ENCODE measurements at regions not wholly inside any gene's neighbourhood (a gene's known extent, or its start where the extent isn't known, plus 50 kb on each side); places are given as distances from the start of the nearest gene placed in this dataset.

DNA sequence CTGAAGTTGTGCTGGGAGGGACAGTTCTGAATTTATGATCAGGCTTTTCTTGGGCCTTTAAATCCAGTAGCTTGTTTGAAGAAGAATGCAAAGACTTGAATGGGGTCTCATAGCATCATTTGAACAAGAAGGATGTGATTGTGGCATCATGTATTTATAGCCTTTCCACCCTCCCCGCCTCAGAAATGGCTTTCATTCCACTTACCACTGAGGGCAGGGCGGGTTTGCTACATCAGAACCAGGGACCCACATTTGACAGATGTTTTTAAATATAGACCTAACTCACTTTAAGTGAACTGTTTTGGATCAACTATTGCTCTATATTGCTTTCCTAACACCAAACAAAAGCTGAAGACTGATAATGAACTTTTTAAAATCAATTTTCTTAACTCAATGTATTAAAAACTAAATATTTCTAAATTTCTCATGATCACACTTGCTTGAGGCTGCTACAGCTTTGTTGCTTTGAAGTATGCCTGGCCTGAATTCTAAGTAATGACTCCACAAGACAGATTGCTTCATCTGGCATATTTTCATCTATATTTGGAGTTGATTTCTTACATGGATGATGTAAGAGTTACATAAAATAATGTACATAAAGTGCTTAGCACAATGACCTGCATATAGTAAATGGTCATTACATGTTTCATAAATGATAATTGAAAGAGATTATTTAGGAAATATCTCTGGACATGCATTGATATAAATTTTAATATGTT is 1552.9 kb upstream of the SLC39A10 start:
- WGBS, result 91% methylated on average over 2 of the region's 2 CpGs
- no peak for DNase-seq (ENCODE audit: low read depth in 6 of 9, low spot score in 9 of 9)
- H3K9me3 ChIP-seq (ENCODE audit: control insufficient read depth in 2 of 2, insufficient read depth in 1 of 2, low read length in 1 of 2), result no peaks in the 10 kb centered on the region
- no peak overlapping the region for H3K4me3 ChIP-seq (ENCODE audit: low read length in 2 of 2)
- H3K4me1 ChIP-seq (ENCODE audit: control insufficient read depth in 2 of 2, insufficient read depth in 2 of 2, low read length in 2 of 2), result no peaks in the 10 kb centered on the region
- no peak overlapping the region for H3K27ac ChIP-seq (ENCODE audit: low read depth in 1 of 2, low read length in 1 of 2)
- H3K36me3 ChIP-seq (ENCODE audit: control insufficient read depth in 2 of 2, insufficient read depth in 2 of 2, low read length in 1 of 2), result no peaks in the 10 kb centered on the region
- H3K27me3 ChIP-seq (ENCODE audit: control insufficient read depth in 2 of 2, insufficient read depth in 1 of 2, low read length in 1 of 2), result no peaks in the 10 kb centered on the region

DNA sequence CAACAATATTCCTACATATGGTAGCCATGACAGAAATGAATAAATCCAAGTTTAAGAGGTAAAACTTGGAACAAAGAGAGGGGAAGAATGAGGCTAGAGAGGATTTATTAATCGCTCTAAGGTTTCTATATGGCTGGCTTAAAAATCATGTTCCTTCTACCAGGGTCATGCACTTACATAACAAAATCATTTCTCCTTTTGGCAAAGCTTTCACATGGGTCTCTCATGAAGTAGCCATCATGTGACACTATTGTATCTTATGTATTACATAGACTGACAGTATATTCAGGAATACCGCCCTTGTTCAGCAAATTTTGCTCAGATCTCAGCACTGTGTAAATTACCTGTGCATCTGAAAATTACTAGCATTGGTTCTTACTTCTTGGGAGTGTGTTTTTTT is 1554.5 kb upstream of the SLC39A10 start:
- Histone ChIP-seq H3K4me3 (ENCODE audit: low read length in 2 of 2) (no peak overlapping the region), H3K9me3 (ENCODE audit: control insufficient read depth in 2 of 2, insufficient read depth in 1 of 2, low read length in 1 of 2) (no peaks in the 10 kb centered on the region), H3K27me3 (ENCODE audit: control insufficient read depth in 2 of 2, insufficient read depth in 1 of 2, low read length in 1 of 2) (no peaks in the 10 kb centered on the region), H3K27ac (ENCODE audit: low read depth in 1 of 2, low read length in 1 of 2) (no peak overlapping the region), H3K36me3 (ENCODE audit: control insufficient read depth in 2 of 2, insufficient read depth in 2 of 2, low read length in 1 of 2) (no peaks in the 10 kb centered on the region), H3K4me1 (ENCODE audit: control insufficient read depth in 2 of 2, insufficient read depth in 2 of 2, low read length in 2 of 2) (no peaks in the 10 kb centered on the region)
- DNase-seq (ENCODE audit: low read depth in 6 of 9, low spot score in 9 of 9), result no peak
- 95% methylated on average over 2 of the region's 2 CpGs for WGBS

DNA sequence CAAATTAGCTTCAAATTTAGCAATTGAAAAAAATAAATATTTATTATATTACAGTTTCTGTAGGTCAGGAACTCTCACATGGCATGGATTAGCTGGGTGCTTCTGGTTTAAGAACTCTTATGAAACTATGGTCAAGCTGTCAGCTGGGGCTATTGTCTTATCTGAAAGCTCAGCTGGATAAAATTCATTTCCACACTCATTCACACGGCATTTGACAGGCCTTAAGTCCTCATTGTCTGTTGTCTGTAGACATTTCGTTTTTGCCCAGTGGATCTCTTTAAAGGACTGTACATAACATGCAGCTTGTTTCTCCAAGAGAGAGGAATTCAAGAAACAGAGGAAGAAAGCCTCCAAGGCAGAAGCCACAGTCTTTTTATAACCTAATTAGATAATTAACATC is 1556.8 kb upstream of the SLC39A10 start:
- no peak for DNase-seq (ENCODE audit: low read depth in 6 of 9, low spot score in 9 of 9)
- WGBS, result 94% methylated on average over 2 of the region's 2 CpGs
- Histone ChIP-seq H3K27ac (ENCODE audit: low read depth in 1 of 2, low read length in 1 of 2) (no peak overlapping the region), H3K36me3 (ENCODE audit: control insufficient read depth in 2 of 2, insufficient read depth in 2 of 2, low read length in 1 of 2) (no peaks in the 10 kb centered on the region), H3K27me3 (ENCODE audit: control insufficient read depth in 2 of 2, insufficient read depth in 1 of 2, low read length in 1 of 2) (no peaks in the 10 kb centered on the region), H3K4me3 (ENCODE audit: low read length in 2 of 2) (no peak overlapping the region), H3K4me1 (ENCODE audit: control insufficient read depth in 2 of 2, insufficient read depth in 2 of 2, low read length in 2 of 2) (no peaks in the 10 kb centered on the region), H3K9me3 (ENCODE audit: control insufficient read depth in 2 of 2, insufficient read depth in 1 of 2, low read length in 1 of 2) (no peaks in the 10 kb centered on the region)

DNA sequence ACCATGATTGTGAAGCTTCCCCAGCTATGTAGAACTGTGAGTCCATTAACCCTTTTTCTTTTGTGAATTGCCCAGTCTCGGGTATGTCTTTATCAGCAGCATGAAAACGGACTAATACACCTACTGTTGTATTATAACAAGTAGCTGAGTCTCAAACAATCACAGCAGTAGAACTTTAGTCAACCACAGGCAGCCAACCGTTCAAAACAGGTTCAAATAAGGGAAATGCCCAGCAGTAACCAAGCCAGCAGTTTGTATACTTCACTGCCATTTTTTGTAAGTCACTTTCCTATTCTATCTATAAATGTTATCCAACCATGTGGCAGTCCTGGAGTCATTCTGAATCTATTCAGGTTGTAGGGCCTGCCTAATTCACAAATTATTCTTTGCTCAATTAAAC is 1560.6 kb upstream of the SLC39A10 start:
- no peaks in the 10 kb centered on the region for H3K9me3 ChIP-seq (ENCODE audit: control insufficient read depth in 2 of 2, insufficient read depth in 1 of 2, low read length in 1 of 2)
- H3K36me3 ChIP-seq (ENCODE audit: control insufficient read depth in 2 of 2, insufficient read depth in 2 of 2, low read length in 1 of 2), result no peaks in the 10 kb centered on the region
- no peak for DNase-seq (ENCODE audit: low read depth in 6 of 9, low spot score in 9 of 9)
- H3K27me3 ChIP-seq (ENCODE audit: control insufficient read depth in 2 of 2, insufficient read depth in 1 of 2, low read length in 1 of 2), result no peaks in the 10 kb centered on the region
- no peaks in the 10 kb centered on the region for H3K4me1 ChIP-seq (ENCODE audit: control insufficient read depth in 2 of 2, insufficient read depth in 2 of 2, low read length in 2 of 2)
- no peak overlapping the region for H3K27ac ChIP-seq (ENCODE audit: low read depth in 1 of 2, low read length in 1 of 2)
- whole genome bisulfite sequencing, result 29% methylated on average over 3 of the region's 3 CpGs
- no peak overlapping the region for H3K4me3 ChIP-seq (ENCODE audit: low read length in 2 of 2)

DNA sequence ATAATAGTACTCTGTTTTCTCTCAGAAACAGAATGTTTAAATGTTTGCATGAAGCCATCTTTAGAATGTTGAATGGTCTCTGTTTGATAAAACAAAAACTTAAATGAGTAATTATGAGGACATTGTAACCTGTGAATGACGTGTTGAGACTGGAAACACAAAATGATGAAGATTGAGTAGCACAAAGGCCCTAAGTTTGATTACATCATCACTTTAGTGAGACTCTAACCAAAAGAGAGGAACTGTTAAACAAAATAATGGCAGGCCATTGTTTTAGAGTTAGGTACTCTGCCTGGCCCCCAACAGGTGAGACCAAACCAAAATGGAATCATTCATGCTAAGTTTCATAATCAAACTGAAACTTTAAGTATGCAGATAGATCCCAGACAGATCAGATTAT is 1561.7 kb upstream of the SLC39A10 start:
- Histone ChIP-seq H3K9me3 (ENCODE audit: control insufficient read depth in 2 of 2, insufficient read depth in 1 of 2, low read length in 1 of 2) (no peaks in the 10 kb centered on the region), H3K27ac (ENCODE audit: low read depth in 1 of 2, low read length in 1 of 2) (no peak overlapping the region), H3K4me1 (ENCODE audit: control insufficient read depth in 2 of 2, insufficient read depth in 2 of 2, low read length in 2 of 2) (no peaks in the 10 kb centered on the region), H3K36me3 (ENCODE audit: control insufficient read depth in 2 of 2, insufficient read depth in 2 of 2, low read length in 1 of 2) (no peaks in the 10 kb centered on the region), H3K27me3 (ENCODE audit: control insufficient read depth in 2 of 2, insufficient read depth in 1 of 2, low read length in 1 of 2) (no peaks in the 10 kb centered on the region), H3K4me3 (ENCODE audit: low read length in 2 of 2) (no peak overlapping the region)
- 95% methylated on average over 1 of the region's 1 CpG for WGBS
- DNase-seq (ENCODE audit: low read depth in 6 of 9, low spot score in 9 of 9), result no peak

DNA sequence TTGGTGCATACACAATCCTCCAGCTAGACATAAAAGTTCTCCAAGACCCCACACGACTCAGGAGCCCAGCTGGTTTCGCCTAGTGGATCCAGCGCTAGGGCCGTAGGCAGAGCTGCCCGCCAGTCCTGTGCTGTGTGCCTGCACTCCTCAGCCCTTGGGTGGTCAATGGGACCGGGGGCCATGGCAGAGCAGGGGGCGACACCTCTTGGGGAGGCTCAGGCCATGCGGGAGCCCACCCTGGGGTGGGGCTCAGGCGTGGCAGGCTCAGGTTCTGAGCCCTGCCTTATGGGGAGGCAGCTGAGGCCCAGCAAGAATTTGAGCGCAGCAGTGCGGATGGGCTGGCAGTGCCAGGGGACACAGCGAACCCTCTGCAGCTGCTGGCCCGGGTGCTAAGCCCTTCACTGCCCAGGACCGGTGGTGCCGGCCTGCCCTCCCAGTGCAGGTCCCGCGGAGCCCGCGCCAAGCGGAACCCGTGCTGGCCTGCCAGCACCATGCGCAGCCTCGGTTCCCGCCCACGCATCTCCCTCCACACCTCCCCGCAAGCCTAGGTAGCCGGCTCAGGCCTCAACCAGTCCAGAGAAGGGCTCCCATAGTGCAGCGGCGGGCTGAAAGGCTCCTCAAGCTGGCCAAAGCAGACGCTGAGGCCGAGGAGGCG is 1566.6 kb upstream of the SLC39A10 start:
- H3K36me3 ChIP-seq (ENCODE audit: control insufficient read depth in 2 of 2, insufficient read depth in 2 of 2, low read length in 1 of 2), result no peaks in the 10 kb centered on the region
- H3K4me3 ChIP-seq (ENCODE audit: low read length in 2 of 2), result no peak overlapping the region
- no peaks in the 10 kb centered on the region for H3K4me1 ChIP-seq (ENCODE audit: control insufficient read depth in 2 of 2, insufficient read depth in 2 of 2, low read length in 2 of 2)
- no peak for DNase-seq (ENCODE audit: low read depth in 6 of 9, low spot score in 9 of 9)
- no peaks in the 10 kb centered on the region for H3K27me3 ChIP-seq (ENCODE audit: control insufficient read depth in 2 of 2, insufficient read depth in 1 of 2, low read length in 1 of 2)
- no peaks in the 10 kb centered on the region for H3K9me3 ChIP-seq (ENCODE audit: control insufficient read depth in 2 of 2, insufficient read depth in 1 of 2, low read length in 1 of 2)
- H3K27ac ChIP-seq (ENCODE audit: low read depth in 1 of 2, low read length in 1 of 2), result no peak overlapping the region
- 95% methylated on average over 32 of the region's 32 CpGs for WGBS

DNA sequence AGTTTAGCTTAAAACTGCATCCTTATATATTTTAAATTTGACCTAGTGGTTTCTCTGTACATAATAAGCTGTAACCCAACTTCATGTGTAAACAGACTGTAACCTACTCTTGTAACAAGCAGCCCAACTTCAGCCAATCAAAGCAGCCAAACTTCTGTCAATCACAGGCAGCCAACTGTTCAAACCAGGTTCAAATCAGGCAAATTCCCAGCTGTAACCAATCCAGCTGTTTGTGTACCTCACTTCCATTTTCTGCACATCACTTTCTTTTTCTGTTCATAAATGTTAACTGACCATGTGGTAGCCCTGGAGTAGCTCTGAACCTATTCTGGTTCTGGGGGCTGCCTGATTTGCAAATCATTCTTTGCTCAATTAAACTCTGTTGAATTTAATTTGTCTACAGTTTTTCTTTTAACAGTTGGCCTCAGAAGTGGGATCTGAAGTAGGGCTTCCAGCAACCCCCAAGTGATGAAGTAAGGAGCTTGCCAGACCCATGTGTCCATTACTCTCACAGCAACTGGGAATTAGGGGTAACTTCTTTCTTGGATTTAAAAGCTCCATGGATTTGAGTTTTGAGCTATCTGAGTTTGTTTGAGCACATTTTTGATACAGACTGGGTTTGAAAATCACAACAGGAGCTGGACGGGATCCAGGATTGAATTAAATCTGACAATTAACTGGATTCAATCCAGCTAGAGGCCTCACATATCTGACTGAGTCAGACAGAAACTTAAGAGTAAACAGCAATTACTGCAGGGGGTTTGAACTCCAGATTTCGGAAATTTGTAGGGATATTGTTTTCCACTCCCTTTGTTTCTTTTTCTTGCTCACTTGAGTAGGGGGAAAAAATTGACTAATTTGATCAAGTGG is 1569.7 kb upstream of the SLC39A10 start:
- Histone ChIP-seq H3K9me3 (ENCODE audit: control insufficient read depth in 2 of 2, insufficient read depth in 1 of 2, low read length in 1 of 2) (peaks cover 0 to 3% of the 10 kb centered on the region in 2 donors), H3K27ac (ENCODE audit: low read depth in 1 of 2, low read length in 1 of 2) (no peak overlapping the region), H3K4me1 (ENCODE audit: control insufficient read depth in 2 of 2, insufficient read depth in 2 of 2, low read length in 2 of 2) (no peaks in the 10 kb centered on the region), H3K27me3 (ENCODE audit: control insufficient read depth in 2 of 2, insufficient read depth in 1 of 2, low read length in 1 of 2) (no peaks in the 10 kb centered on the region), H3K4me3 (ENCODE audit: low read length in 2 of 2) (no peak overlapping the region), H3K36me3 (ENCODE audit: control insufficient read depth in 2 of 2, insufficient read depth in 2 of 2, low read length in 1 of 2) (no peaks in the 10 kb centered on the region)
- DNase-seq (ENCODE audit: low read depth in 6 of 9, low spot score in 9 of 9), result peak in 1 of 9 donors; percentile 4
- 87% methylated on average over 2 of the region's 2 CpGs for WGBS

DNA sequence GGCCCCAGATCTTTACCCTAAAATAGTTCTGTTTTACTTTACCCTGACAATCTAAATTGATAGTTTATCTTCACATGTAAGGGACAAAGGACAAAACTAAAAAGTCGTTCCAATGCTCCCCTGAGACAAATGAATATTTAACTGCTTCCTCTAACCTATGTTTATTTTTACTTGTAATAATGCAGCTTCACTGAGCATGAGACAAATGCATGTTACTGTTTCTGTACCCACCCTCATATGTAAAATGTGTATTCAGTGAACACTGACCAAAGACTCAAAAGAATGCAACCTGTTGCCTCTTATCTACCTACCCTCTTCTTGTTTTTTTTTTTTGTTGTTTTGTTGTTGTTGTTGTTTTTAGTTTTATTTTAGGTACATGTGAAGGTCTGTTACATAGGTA is 1570.9 kb upstream of the SLC39A10 start:
- no peaks in the 10 kb centered on the region for H3K27me3 ChIP-seq (ENCODE audit: control insufficient read depth in 2 of 2, insufficient read depth in 1 of 2, low read length in 1 of 2)
- H3K27ac ChIP-seq (ENCODE audit: low read depth in 1 of 2, low read length in 1 of 2), result no peak overlapping the region
- H3K9me3 ChIP-seq (ENCODE audit: control insufficient read depth in 2 of 2, insufficient read depth in 1 of 2, low read length in 1 of 2), result peaks cover 0 to 3% of the 10 kb centered on the region in 2 donors
- no peak overlapping the region for H3K4me3 ChIP-seq (ENCODE audit: low read length in 2 of 2)
- H3K36me3 ChIP-seq (ENCODE audit: control insufficient read depth in 2 of 2, insufficient read depth in 2 of 2, low read length in 1 of 2), result no peaks in the 10 kb centered on the region
- no peaks in the 10 kb centered on the region for H3K4me1 ChIP-seq (ENCODE audit: control insufficient read depth in 2 of 2, insufficient read depth in 2 of 2, low read length in 2 of 2)
- DNase-seq (ENCODE audit: low read depth in 6 of 9, low spot score in 9 of 9), result no peak
- WGBS, result 87% methylated on average over 1 of the region's 1 CpG

DNA sequence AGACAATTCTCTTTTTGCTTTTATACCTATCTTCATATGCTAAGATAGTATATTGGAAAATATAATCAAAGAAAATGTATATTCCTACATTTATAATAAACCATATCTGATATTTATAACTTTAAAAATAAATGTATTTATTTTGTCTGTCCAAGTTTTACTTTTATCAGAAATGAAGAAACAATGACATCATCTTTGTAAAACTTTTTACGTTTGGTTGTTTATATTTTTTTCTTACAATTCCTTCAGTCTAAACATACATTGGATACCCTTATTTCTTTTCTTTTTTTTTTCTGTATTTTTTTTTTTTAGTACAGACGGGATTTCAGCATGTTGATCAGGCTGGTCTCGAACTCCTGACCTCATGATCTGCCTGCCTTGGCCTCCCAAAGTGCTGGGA is 1577.0 kb upstream of the SLC39A10 start:
- no peaks in the 10 kb centered on the region for H3K36me3 ChIP-seq (ENCODE audit: control insufficient read depth in 2 of 2, insufficient read depth in 2 of 2, low read length in 1 of 2)
- no peak overlapping the region for H3K27ac ChIP-seq (ENCODE audit: low read depth in 1 of 2, low read length in 1 of 2)
- H3K4me3 ChIP-seq (ENCODE audit: low read length in 2 of 2), result no peak overlapping the region
- peaks cover 0 to 3% of the 10 kb centered on the region in 2 donors for H3K9me3 ChIP-seq (ENCODE audit: control insufficient read depth in 2 of 2, insufficient read depth in 1 of 2, low read length in 1 of 2)
- DNase-seq (ENCODE audit: low read depth in 6 of 9, low spot score in 9 of 9), result no peak
- 91% methylated on average over 3 of the region's 3 CpGs for WGBS
- H3K4me1 ChIP-seq (ENCODE audit: control insufficient read depth in 2 of 2, insufficient read depth in 2 of 2, low read length in 2 of 2), result no peaks in the 10 kb centered on the region
- no peaks in the 10 kb centered on the region for H3K27me3 ChIP-seq (ENCODE audit: control insufficient read depth in 2 of 2, insufficient read depth in 1 of 2, low read length in 1 of 2)

Data from thymus (tissue), 11 donors.